ENCODE measurements at regions not wholly inside any gene's neighbourhood (a gene's known extent, or its start where the extent isn't known, plus 50 kb on each side); places are given as distances from the start of the nearest gene placed in this dataset.
"Not testable (repeated sequence)": the region's sequence is repeated elsewhere in the genome, so short reads cannot be mapped to it uniquely, and the experiment has no call there.

- ChIA-PET POLR2A (no interaction called here), CTCF (no interaction called here)
- DNase-seq (ENCODE audit: extremely low spot score) = no peak
- TF ChIP-seq ZNF384 (IDR thresholded peaks at IDR 0.05) = no peak
- no peak for TF ChIP-seq SUZ12 (IDR thresholded peaks at IDR 0.05)
- no peak for TF ChIP-seq LEF1 (IDR thresholded peaks at IDR 0.05; ENCODE audit: borderline replicate concordance)
- TF ChIP-seq ELF4 (IDR thresholded peaks at IDR 0.05) = no peak
- TF ChIP-seq, protein P1, sequence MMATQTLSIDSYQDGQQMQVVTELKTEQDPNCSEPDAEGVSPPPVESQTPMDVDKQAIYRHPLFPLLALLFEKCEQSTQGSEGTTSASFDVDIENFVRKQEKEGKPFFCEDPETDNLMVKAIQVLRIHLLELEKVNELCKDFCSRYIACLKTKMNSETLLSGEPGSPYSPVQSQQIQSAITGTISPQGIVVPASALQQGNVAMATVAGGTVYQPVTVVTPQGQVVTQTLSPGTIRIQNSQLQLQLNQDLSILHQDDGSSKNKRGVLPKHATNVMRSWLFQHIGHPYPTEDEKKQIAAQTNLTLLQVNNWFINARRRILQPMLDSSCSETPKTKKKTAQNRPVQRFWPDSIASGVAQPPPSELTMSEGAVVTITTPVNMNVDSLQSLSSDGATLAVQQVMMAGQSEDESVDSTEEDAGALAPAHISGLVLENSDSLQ (IDR thresholded peaks at IDR 0.05) = no peak
- no peak for TF ChIP-seq CTBP1 (IDR thresholded peaks at IDR 0.05; ENCODE audit: borderline replicate concordance)
- TF ChIP-seq BHLHE40 (IDR thresholded peaks at IDR 0.05; ENCODE audit: borderline replicate concordance) = no peak
- TF ChIP-seq FOXK2 (IDR thresholded peaks at IDR 0.05) = no peak
- TF ChIP-seq HDGF (IDR thresholded peaks at IDR 0.05; ENCODE audit: borderline replicate concordance) = no peak
- TF ChIP-seq L3MBTL2 (conservative IDR thresholded peaks at IDR 0.05) = no peak
- no peak for TF ChIP-seq ARNT (IDR thresholded peaks at IDR 0.05)
- no peak for TF ChIP-seq TARDBP (IDR thresholded peaks at IDR 0.05)
- no peak for TF ChIP-seq NFRKB (IDR thresholded peaks at IDR 0.05)
- no peak for TF ChIP-seq FOXA1 (IDR thresholded peaks at IDR 0.05)
- no peak for TF ChIP-seq FOXM1 (IDR thresholded peaks at IDR 0.05; ENCODE audit: borderline replicate concordance)
Observed at GRCh38 chr6:72559555-72559954, 62.3 kb upstream of the KCNQ5 start.

DNA sequence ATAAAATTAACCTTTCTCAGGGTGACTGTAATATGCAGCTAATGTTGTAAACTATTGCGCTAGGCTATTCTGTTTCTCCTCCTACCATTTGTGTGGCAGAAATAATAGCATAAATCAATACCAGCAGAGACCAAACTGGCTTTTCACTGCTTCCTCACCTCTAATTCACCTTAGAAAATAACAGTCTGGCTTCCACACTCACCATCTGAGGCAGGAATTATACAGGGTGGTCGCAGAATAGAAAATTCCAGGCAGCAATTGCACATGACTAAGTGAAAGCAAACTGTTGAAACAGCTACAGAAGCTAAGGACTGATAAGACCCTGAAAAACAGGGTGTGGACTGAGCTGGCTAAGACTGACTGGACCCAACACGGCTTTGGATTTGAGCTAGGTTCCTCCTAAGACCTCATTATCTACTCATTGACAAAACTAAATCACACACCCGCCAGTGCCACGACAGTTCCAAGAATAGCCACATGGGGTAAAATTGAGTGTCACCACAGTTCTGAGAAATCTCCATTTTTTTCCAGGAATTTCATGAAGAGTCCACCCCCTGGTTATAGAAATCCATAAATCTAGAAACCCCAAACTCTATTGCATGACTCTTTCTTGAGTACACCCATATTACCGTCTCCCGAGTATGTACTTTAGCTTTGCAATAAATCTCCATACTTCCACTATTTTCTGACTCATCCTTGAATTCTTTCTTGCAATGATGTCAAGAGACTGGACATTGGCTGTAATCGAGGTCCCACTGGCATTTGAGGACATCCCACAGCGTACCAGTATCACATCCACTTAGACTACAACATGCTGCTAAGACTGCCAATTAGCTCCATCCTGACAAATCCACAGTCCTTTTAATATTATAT lies 60.9 kb upstream of the KCNQ5 start:
- TF ChIP-seq NFRKB (IDR thresholded peaks at IDR 0.05) = no peak
- TF ChIP-seq ARNT (IDR thresholded peaks at IDR 0.05) = no peak
- TF ChIP-seq TARDBP (IDR thresholded peaks at IDR 0.05) = no peak
- ChIA-PET POLR2A (no interaction called here), CTCF (interaction anchor here (0.6 to 0.7 kb wide), 2 partner anchors 13 to 20 kb away, joined by 3 read pairs; no protein-coding TSS in a partner anchor)
- DNase-seq (ENCODE audit: extremely low spot score) = peak; percentile 6

- no peak for DNase-seq (ENCODE audit: extremely low spot score)
- ChIA-PET POLR2A (no interaction called here), CTCF (interaction anchor here (0.7 kb wide), 1 partner anchor 19 kb away, joined by 3 read pairs; no protein-coding TSS in a partner anchor)
- TF ChIP-seq LEF1 (IDR thresholded peaks at IDR 0.05; ENCODE audit: borderline replicate concordance) (no peak), L3MBTL2 (conservative IDR thresholded peaks at IDR 0.05) (no peak), FOXA1 (IDR thresholded peaks at IDR 0.05) (no peak), CTBP1 (IDR thresholded peaks at IDR 0.05; ENCODE audit: borderline replicate concordance) (no peak), ARNT (IDR thresholded peaks at IDR 0.05) (no peak), TARDBP (IDR thresholded peaks at IDR 0.05) (no peak), SUZ12 (IDR thresholded peaks at IDR 0.05) (no peak), HDGF (IDR thresholded peaks at IDR 0.05; ENCODE audit: borderline replicate concordance) (no peak), BHLHE40 (IDR thresholded peaks at IDR 0.05; ENCODE audit: borderline replicate concordance) (no peak), ZNF384 (IDR thresholded peaks at IDR 0.05) (no peak), SP1 (IDR thresholded peaks at IDR 0.05) (no peak), FOXM1 (IDR thresholded peaks at IDR 0.05; ENCODE audit: borderline replicate concordance) (no peak), FOXK2 (IDR thresholded peaks at IDR 0.05) (no peak), ELF4 (IDR thresholded peaks at IDR 0.05) (no peak), NFRKB (IDR thresholded peaks at IDR 0.05) (no peak)
- TF ChIP-seq, protein P1 (IDR thresholded peaks at IDR 0.05) = no peak
Observed at GRCh38 chr6:72561629-72562028, 60.2 kb upstream of the KCNQ5 start.

DNA sequence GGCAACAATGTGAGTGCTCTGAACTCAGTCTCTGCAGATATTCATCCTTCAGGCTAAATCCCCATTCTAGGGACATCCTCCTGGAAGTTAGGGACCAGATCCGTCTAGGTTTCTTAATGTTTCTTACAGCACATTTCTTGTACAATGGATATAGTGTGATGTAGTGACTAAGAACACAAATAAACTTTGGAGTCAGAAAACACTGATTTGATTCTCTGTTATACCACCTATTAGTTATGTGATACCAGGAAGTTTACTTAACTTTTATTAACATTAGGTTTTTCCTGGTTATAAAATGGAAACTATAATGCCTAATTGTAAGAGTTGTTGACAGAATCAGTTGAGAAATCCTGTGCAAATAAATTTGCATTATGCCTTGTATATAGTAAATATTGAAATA lies 57.6 kb upstream of the KCNQ5 start:
- CTCF ChIA-PET = no interaction called here
- no peak for TF ChIP-seq BHLHE40 (IDR thresholded peaks at IDR 0.05; ENCODE audit: borderline replicate concordance)
- TF ChIP-seq CTBP1 (IDR thresholded peaks at IDR 0.05; ENCODE audit: borderline replicate concordance) = no peak
- POLR2A ChIA-PET = no interaction called here
- no peak for DNase-seq (ENCODE audit: extremely low spot score)

- CTCF ChIA-PET; DNase-seq (ENCODE audit: extremely low spot score); POLR2A ChIA-PET: not testable (repeated sequence)
Observed at GRCh38 chr6:72571993-72572392, 49.9 kb upstream of the KCNQ5 start.
